ENCODE measurements at regions not wholly inside any gene's neighbourhood (a gene's known extent, or its start where the extent isn't known, plus 50 kb on each side); places are given as distances from the start of the nearest gene placed in this dataset.

DNA sequence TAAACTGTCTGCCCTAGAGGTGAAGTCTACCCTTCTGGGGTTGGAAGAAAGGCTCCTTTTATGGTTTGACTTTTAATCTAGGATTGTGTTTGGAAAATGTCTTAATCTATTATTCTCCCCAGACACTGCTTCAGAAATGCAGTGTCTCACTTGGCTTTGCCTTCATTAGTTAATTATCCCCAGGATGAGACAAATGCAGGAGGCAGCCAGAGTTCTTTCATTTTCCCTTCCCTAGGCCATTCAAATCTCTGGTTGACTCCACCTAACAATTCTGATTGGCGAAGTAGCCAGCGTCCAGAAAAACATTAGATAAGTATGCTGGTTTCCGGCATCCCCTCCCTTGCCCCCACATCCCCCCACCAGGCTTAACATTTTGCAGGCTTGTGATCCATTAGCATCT lies 325.8 kb upstream of the PBX1 start:
- no peaks in the 10 kb centered on the region for H3K27me3 ChIP-seq
- no peak for TF ChIP-seq POLR2A (IDR thresholded peaks at IDR 0.05)
- H3K36me3 ChIP-seq: no peaks in the 10 kb centered on the region
- H3K4me1 ChIP-seq: no peaks in the 10 kb centered on the region
- H3K9me3 ChIP-seq: no peaks in the 10 kb centered on the region
- DNase-seq: no peak
- H3K4me3 ChIP-seq: no peak overlapping the region
- no peak overlapping the region for H3K27ac ChIP-seq

DNA sequence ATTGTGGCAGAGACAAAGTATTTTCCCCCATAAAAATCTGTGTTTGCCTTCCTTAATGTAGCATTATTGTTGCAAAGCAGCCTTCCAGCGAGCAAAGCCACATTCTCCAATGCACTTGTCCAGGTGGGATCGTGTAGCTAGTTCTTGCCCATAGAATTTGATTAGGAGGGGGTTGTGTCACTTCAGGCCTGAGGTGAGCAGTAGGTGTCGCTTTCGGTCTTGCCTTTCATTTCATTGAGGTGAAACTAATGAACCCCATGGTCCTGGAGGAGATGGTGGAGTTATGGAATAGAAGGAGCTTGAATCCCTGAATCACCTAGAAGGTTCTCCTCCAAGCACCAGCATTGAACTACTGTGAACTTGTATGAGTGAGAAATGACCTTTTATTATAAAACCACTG lies 318.9 kb upstream of the PBX1 start:
- TF ChIP-seq POLR2A (IDR thresholded peaks at IDR 0.05) (no peak), CTCF (IDR thresholded peaks at IDR 0.05) (peak in 3 of 6 experiments; percentile 20 to 36 (median 34))
- no peak for DNase-seq
- no peaks in the 10 kb centered on the region for H3K4me1 ChIP-seq
- H3K9me3 ChIP-seq: no peaks in the 10 kb centered on the region
- H3K4me3 ChIP-seq: no peak overlapping the region
- no peaks in the 10 kb centered on the region for H3K36me3 ChIP-seq
- H3K27ac ChIP-seq: no peak overlapping the region
- no peaks in the 10 kb centered on the region for H3K27me3 ChIP-seq

GRCh38 chr1:164250365-164250764 lies 308.6 kb upstream of the PBX1 start:
- no peak for TF ChIP-seq POLR2A (IDR thresholded peaks at IDR 0.05)
- TF ChIP-seq CTCF (IDR thresholded peaks at IDR 0.05): no peak
- no peak for DNase-seq
- Histone ChIP-seq H3K4me1 (no peaks in the 10 kb centered on the region), H3K27ac (no peak overlapping the region), H3K27me3 (no peaks in the 10 kb centered on the region), H3K36me3 (no peaks in the 10 kb centered on the region), H3K9me3 (no peaks in the 10 kb centered on the region), H3K4me3 (no peak overlapping the region)

DNA sequence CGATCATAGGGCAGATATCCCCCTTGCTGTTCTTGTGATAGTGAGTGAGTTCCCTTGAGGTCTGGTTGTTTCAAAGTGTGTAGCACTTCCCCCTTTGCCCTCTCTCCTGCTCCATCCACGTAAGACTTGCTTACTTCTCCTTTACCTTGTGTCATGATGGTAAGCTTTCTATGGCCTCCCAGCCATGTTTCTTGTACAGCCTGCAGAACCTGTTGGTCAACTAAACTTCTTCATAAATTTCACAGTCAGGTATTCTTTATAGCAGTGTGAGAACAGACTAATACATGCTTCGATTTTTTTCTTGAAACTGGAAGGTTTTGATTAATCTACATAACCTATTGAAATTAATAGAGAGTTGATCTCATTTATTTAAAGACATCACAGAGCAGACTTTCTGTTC lies 302.5 kb upstream of the PBX1 start:
- TF ChIP-seq CTCF (IDR thresholded peaks at IDR 0.05) (no peak), POLR2A (IDR thresholded peaks at IDR 0.05) (no peak)
- H3K36me3 ChIP-seq: no peaks in the 10 kb centered on the region
- no peak overlapping the region for H3K27ac ChIP-seq
- no peak overlapping the region for H3K4me3 ChIP-seq
- no peaks in the 10 kb centered on the region for H3K9me3 ChIP-seq
- no peaks in the 10 kb centered on the region for H3K4me1 ChIP-seq
- DNase-seq: no peak
- no peaks in the 10 kb centered on the region for H3K27me3 ChIP-seq

DNA sequence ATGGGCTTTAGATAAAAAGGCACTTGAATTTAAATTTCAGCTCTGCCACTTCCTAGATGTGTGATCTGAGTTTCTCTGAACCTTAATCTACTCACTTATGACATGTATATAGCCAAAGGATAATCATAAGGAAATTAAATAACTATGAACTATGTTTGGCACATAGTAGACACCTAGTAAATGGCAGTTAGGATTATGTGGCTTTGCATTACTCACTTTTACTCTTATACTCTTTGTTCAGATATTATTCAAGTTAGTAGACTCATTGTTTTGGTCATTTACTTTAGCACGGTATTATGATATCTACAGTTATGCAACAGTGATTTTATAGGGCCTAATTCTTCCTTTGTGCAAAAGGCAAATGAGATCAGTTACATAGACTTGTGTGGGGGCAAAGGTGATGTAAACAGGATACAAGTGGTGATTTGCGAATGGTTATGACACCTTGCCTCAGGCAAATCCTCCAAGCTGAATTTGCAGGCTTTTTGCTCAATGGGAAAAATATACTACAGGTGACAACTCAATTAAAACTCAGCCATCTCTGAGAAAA lies 297.2 kb upstream of the PBX1 start:
- Histone ChIP-seq H3K27me3 (no peaks in the 10 kb centered on the region), H3K4me3 (no peak overlapping the region), H3K9me3 (no peaks in the 10 kb centered on the region), H3K27ac (peak overlapping the region in 1 of 4 donors; percentile 25), H3K36me3 (no peaks in the 10 kb centered on the region), H3K4me1 (no peaks in the 10 kb centered on the region)
- DNase-seq: no peak
- TF ChIP-seq CTCF (IDR thresholded peaks at IDR 0.05) (no peak), POLR2A (IDR thresholded peaks at IDR 0.05) (no peak)

- H3K4me1 ChIP-seq: no peaks in the 10 kb centered on the region
- no peaks in the 10 kb centered on the region for H3K36me3 ChIP-seq
- TF ChIP-seq POLR2A (IDR thresholded peaks at IDR 0.05) (no peak), CTCF (IDR thresholded peaks at IDR 0.05) (no peak)
- no peaks in the 10 kb centered on the region for H3K9me3 ChIP-seq
- no peak for DNase-seq
- no peak overlapping the region for H3K4me3 ChIP-seq
- no peaks in the 10 kb centered on the region for H3K27me3 ChIP-seq
- H3K27ac ChIP-seq: no peak overlapping the region
Measured at GRCh38 chr1:164263540-164263939, 295.4 kb upstream of the PBX1 start.

All from Peyer's patch (tissue), 4 donors.